ENCODE measurements at regions not wholly inside any gene's neighbourhood (a gene's known extent, or its start where the extent isn't known, plus 50 kb on each side); places are given as distances from the start of the nearest gene placed in this dataset.

DNA sequence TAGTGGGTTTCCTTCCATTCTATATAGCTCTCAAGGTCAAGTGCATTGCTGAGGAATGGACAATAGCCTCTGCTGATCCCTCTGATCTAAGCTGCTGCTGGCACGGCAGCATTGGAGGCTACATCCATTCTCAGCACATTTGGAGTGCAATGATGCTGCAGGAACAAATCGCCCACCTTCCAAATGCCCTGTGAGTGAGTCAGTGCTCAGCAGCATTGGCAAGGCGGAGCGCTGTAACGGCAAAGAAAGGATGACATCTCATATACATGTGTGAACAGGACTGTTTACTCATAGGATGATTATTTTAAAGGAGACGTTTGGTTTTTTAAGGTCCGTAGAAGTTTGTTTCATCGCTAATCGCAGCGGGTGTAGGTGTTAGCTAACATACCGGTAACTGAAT lies 408.7 kb downstream of the ARHGEF28 start:
- TF ChIP-seq CTCF (conservative IDR thresholded peaks at IDR 0.05; ENCODE audit: low read depth, low read length): no peak
- peak; percentile 74 for DNase-seq (ENCODE audit: low read depth)
- H3K4me3 ChIP-seq (ENCODE audit: low read length): no peak overlapping the region

GRCh38 chr5:74032617-74033016 lies 406.6 kb downstream of the ARHGEF28 start:
- no peak for TF ChIP-seq CTCF (conservative IDR thresholded peaks at IDR 0.05; ENCODE audit: low read depth, low read length)
- no peak for DNase-seq (ENCODE audit: low read depth)
- no peak overlapping the region for H3K4me3 ChIP-seq (ENCODE audit: low read length)

- DNase-seq (ENCODE audit: low read depth): no peak
- H3K4me3 ChIP-seq (ENCODE audit: low read length): no peak overlapping the region
- no peak for TF ChIP-seq CTCF (conservative IDR thresholded peaks at IDR 0.05; ENCODE audit: low read depth, low read length)
Observed at GRCh38 chr5:74031536-74031935, 405.5 kb downstream of the ARHGEF28 start.

GRCh38 chr5:74030821-74031220 lies 404.8 kb downstream of the ARHGEF28 start:
- no peak overlapping the region for H3K4me3 ChIP-seq (ENCODE audit: low read length)
- DNase-seq (ENCODE audit: low read depth): no peak
- TF ChIP-seq CTCF (conservative IDR thresholded peaks at IDR 0.05; ENCODE audit: low read depth, low read length): no peak

- no peak for TF ChIP-seq CTCF (conservative IDR thresholded peaks at IDR 0.05; ENCODE audit: low read depth, low read length)
- DNase-seq (ENCODE audit: low read depth): no peak
- no peak overlapping the region for H3K4me3 ChIP-seq (ENCODE audit: low read length)
Observed at GRCh38 chr5:74030371-74030770, 404.4 kb downstream of the ARHGEF28 start.

DNA sequence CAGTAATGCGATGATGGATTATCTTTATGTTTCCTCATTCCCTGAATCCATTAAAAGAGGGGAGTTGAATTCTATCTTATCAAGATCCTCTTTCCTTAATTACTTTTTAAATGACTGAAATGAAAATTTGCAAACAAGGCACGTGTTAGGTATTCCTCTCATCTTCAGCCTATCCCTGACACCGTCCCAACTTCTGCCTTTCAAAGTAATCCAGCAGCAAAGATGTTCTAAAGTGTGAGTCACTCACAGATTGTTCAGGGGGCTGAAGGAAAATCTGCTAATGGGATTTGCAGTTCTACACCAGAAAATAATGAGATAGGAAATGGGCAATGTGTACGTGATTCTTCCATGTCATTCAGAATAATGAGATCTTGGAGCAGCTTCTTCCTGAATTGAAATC lies 403.0 kb downstream of the ARHGEF28 start:
- DNase-seq (ENCODE audit: low read depth): no peak
- no peak overlapping the region for H3K4me3 ChIP-seq (ENCODE audit: low read length)
- no peak for TF ChIP-seq CTCF (conservative IDR thresholded peaks at IDR 0.05; ENCODE audit: low read depth, low read length)

- DNase-seq (ENCODE audit: low read depth): no peak
- H3K4me3 ChIP-seq (ENCODE audit: low read length): no peak overlapping the region
- no peak for TF ChIP-seq CTCF (conservative IDR thresholded peaks at IDR 0.05; ENCODE audit: low read depth, low read length)
Observed at GRCh38 chr5:74028406-74028805, 402.4 kb downstream of the ARHGEF28 start.
